SW480 (cell line): ENCODE measurements at regions not wholly inside any gene's neighbourhood (a gene's known extent, or its start where the extent isn't known, plus 50 kb on each side); places are given as distances from the start of the nearest gene placed in this dataset.

Source experiments
- DNase-seq: peaks from one replicate; pipeline ENCODE4 v3.0.0-alpha.2; 2016; ENCODE audit warnings: low spot score

DNA sequence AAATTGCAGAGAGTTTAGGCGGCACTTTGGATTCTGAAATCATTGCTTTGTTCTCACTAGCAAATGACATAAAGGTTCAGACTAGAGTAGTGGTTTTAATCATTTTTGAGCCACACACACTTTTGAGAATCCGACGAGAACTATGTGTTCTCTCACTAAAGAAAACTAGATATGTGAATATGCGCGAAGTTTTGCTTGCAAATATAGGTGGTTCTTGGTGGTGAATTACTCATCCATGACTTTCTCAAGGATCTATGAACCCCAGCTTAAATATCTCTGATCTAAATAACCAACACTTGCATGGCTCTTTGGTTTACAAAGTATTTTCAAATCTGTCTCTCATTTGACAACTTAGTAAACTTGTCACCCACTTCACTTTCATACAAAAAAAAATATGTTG, 54.8 kb downstream of the NOG start:
- DNase-seq: no peak

DNA sequence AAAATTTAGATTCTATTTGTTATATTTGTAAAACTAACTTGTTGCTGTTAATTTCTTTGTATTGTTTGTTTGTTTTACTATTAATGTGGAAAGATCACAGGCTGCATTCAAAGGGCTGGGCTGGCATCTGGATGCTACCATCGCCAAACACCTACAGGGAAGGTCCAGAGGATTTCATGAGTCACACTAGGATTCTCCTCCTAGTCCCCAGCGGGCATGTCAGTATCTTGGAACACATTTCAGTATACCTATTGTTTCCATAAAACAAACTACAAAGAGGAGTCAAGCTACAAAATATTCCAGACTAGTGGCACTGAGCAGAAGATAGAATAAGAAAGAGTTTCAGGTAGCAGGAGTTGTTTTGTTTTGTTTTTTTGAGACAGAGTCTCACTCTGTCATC, 55.3 kb downstream of the NOG start:
- DNase-seq: peak; percentile 17

DNA sequence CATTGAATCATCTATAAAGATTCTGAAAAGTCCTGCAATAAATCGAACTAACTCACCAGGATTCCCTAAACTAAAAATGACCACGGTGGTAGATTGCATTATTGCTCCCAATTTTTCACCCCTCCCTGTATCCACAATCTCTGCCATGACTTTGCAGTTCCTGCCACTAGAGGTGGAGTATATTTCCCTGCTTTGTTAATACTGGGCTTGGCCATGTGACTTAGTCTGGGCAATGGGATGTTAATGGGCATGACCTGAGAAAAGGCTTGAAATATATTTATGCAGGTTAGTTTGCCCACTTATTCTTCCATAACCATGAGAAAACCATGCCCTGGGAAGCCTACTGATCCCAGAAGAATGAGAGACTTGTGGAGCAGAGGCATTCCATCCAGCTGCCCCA, 59.1 kb downstream of the NOG start:
- no peak for DNase-seq

DNA sequence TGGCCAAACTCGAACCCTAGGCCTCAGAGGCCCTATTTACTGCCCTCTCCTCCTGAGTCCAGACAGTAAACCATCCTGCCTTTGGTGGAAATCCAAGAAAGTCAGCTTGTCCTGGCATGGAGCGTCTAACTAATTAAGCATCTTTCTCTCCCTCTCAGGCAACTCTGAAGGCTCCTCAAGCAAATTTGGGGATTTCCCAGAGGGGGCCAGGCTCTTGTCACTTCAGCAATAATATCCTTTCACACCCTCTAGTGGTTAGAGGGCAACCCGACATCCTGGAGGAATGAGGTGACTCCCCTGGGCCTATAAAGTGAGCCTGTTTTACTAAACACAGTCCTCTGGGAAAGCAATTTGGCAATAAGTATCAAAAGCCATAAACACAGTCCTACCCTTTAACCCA, 60.4 kb downstream of the NOG start:
- DNase-seq: peak; percentile 59

DNA sequence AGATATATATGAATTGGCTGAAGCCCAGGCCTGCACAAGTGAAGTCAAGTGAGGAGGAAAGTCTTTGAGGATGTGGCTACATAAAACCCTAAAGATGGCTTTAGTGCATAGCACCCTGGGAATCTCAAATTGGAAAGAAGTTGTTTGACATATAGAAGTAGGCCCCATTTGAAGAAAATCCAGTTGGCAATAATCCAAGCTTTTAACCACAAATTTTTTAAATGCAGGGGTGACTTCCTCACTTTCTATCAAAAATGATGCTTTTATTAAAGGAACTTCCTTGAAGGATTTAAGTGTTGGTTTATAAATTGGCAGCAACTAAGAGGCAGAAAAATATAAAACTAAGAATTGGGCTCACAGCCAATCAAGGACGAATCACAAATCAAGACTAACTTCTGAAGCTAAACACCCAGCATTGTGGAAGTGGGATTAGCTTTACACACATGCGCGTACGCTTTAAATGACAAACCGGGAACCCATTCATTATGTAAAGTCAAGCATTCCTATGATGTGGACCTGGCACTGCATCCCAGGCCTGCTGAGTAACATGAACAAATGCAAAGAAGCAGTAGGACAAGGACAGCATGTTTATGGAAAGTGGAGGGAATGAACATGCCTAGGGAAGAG, 63.3 kb downstream of the NOG start:
- no peak for DNase-seq

GRCh38 chr17:56658648-56659047, 65.1 kb downstream of the NOG start:
- DNase-seq: no peak

DNA sequence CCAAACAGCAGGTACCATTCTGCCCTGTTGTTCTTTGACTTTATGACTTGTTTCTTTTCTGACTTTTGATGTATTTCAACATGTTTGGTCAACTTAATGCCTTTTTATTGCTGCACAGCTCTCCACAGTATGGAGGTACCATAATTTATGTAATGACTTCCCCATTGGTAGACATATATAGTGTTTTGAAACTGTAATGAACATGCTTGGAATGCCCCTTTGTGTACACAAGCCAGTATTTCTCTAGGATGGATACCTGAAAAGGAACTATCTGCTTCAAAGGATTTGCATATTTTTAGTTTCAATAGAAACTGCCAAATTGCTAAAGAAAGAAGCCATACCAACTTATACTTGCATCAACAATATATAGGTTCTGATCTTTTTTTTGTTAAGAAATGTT, 66.1 kb downstream of the NOG start:
- no peak for DNase-seq

DNA sequence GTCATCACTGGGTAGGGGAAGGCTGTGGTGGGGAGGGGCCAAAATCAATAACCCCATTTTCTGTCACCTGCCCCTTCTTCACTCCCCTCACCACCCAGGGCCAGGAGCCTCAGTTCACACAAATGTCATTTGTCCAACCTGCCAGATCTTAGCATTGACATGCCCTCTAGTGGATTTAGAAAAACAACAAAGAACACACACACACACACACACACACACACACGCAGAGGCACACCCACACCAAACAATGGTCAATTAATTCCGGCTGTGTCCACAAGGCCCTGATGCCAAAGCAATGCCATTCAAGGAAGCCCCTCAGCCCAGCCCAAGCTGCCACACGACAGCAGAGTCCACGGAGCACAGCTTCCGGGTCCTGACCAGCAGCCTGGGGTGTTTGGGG, 68.4 kb downstream of the NOG start:
- no peak for DNase-seq

DNA sequence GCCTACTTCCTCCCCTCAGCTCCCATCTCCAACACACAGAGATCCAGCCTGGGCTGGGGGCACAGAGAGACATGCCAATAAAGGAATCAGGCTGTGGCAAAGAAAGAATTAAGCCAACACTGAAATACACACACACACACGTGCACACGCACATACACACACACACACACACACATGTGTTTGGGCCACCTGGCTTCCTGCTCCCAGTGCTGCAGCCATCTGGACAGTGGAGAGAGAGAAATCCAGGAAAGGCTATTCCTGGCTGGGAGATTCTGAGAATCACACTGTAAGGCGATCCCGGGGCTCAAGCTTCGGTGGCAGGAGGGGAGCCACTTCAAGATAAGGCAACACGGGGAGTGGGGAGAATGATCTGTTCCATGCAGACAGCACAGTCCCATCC, 72.4 kb downstream of the NOG start:
- no peak for DNase-seq

DNA sequence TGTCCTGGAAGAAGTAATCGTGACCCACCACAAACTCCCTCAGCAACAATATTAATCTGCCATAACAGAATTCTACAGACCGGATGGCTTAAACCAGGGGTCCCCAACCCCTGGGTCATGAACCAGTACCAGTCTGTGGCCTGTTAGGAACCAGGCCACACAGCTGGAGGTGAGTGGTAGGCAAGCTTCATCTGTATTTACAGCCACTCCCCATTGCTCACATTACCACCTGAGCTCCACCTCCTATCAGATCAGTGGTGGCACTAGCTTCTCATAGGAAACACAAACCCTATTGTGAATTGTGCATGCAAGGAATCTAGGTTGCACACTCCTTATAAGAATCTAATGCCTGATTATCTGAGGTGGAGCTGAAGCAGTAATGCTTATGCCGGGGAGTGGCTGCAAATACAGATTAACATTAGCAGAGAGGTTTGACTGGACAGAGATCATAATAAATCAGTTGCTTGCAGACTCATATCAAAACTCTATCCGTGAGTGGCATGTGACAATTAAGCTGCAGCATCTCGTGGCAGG, 74.5 kb downstream of the NOG start:
- DNase-seq: no peak

- DNase-seq: no peak
Measured at GRCh38 chr17:56672195-56672594, 78.7 kb downstream of the NOG start.

DNA sequence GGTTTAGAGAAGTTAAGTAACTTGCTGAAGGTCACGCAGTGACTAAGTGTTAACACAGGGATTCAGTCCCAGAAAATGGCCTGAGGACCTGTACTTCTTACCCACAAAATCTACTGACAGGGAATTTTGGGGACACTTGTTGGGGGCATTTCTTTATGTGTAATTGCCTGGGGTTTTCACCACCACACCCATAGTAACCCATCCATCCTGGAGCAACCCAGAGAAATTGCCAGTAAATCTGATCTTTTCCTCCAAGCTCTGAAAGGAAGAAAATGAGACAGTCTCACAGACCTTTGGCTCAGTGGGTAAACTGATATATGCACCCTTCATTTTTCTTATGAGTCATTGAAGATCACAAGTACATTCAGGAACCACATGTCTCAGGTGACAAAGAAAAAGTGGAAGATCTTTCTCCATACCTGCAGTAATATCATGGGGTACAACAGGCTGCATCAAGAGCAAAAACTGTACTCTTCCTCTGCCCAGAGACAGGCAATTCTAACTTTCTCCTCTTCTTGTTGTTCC, 81.0 kb downstream of the NOG start:
- no peak for DNase-seq

DNA sequence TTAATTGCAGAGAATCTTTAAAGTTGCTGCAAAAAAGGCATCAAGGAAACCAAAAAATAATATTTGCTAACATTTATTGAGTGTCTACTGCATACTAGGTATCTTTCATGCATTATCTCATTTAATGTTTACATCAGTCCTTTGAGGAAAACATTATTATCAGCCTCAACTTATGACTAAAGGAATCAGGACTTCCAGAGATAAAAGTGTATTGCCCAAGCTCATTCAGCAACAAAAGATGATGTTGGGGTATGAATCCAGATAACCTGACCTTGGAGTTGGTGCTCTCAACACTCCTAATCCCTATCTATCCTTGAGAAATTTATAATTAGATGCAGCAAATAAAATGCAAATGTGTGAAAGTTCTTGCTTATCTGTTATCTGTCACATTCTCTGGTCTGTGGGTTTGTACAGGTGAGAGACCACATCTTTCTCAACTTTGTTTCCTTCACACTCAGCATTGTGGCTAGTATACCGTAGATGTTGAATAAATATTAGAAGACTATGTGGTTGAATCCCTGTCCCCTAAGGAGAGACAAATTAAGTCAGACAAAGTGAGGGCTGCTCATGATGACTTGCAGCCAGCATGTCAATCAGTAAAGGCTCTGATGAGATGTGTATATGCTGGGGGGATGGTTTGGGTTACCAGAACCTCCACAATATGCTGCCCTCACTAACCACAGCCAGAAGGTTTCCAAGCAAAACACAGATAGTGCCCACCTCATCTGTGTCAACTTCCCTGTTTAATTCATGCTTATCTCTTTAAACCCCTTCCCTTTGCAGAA, 82.6 kb downstream of the NOG start:
- no peak for DNase-seq

GRCh38 chr17:56676810-56677209, 83.3 kb downstream of the NOG start:
- DNase-seq: peak; percentile 17

- DNase-seq: no peak
Measured at GRCh38 chr17:56678249-56679114, 85.0 kb downstream of the NOG start.

DNA sequence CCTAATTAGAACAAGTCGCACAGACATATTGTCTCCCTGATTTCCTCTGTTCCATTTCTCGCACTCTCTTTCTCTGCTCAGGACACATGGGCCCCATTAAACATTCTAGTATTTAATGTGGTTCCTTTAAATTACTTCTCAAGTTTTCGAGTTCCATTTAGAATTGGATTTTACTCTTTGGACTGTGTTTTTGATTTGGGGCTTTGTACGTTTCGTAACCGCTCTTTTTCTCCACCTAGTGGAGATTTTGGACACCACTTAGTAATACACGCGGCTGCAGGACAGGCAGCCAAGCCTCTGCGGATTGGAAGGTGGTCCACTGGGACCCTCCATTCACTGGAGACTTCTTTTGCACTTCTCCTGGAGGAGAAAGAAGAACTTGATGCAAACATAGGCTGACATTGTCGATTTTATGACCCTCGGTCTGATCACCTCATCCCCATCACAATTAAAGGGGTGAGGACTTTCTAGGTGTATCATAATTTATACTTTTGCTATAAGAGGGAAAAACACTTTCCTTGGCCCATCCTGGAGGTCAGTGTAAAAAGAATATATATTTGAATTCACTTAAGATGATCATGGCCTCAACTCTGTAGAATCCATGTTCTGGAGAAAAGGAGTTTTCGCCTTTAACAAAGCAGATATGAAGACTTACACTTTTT, 85.7 kb downstream of the NOG start:
- no peak for DNase-seq

DNA sequence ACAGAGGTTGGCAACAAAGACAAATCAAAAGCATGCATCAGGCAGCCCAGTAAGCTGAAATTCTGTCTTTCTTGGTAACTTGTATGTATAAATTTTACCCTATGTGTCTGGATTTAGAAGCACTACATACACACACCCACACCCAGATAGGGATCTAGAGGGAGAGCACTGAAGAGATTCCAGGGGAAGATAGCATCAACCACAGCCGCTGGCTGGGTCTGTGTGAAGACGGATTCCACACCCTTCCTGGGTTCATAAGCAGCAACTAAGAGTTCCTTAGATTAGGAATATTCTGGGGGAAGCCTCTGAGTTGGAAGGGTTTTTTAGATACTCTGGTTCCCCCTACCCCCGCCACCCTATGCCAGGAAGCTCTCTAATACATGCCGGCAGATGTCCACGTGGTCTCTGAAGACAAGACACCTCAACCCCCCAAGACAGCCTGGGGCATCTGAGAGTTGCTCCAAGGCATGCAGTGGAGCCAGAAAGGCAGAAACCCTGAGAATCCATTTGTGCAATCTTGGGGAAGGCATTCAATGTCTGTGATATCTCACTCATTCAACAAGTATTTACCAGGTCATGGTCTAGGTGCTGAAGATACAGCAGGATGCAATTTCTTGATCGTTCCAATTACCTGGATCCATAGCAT, 86.4 kb downstream of the NOG start:
- DNase-seq: no peak

- DNase-seq: no peak
Measured at GRCh38 chr17:56680676-56681075, 87.2 kb downstream of the NOG start.

- DNase-seq: peak; percentile 73
Measured at GRCh38 chr17:56681561-56682266, 88.2 kb downstream of the NOG start.

- DNase-seq: no peak
Measured at GRCh38 chr17:56688151-56688550, 94.7 kb downstream of the NOG start.
